ENCODE measurements at regions not wholly inside any gene's neighbourhood (a gene's known extent, or its start where the extent isn't known, plus 50 kb on each side); places are given as distances from the start of the nearest gene placed in this dataset.

DNA sequence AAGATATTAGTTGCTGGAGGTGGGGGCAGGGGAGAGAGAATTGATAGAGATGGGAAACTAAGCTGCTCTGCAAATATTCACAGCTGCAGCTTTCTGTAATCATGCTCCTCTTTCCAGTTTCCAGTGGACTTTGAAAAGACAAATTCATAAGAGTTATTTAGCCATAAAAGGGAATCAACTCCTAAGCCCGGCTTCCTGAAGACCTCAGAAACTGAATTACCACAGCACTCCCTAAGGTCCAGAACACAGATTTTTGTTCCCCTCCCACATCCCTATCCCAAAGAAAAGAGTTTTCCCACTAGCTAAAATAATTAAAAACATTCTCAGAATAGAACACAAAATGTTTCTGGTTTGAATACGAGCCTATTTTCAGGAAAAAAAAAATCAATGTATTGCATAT, 871.8 kb upstream of the NR2F2 start:
- Histone ChIP-seq H3K27me3 (no peaks in the 10 kb centered on the region), H3K4me1 (peaks cover 6% of the 10 kb centered on the region)
- TF ChIP-seq Cebpa-rat (IDR thresholded peaks at IDR 0.05): no peak

DNA sequence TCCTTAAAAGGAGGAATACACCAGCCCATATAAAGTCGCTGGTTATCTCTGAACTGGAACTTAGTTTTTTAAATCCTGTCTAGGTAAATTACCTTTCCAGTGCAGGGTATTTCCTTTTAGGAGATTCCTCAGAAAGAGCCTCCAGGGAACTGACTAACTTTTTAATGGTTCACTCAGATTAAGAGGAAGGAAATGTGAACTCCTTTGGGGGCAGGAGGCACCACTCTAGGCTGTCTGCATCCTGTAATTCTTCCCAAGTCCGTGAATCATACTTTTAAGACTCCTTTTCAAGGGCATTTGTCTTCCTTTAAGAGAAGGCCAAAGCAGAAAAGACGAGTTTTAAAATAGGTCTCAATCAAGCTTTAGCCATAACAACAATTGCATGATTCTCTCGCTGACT, 871.2 kb upstream of the NR2F2 start:
- Histone ChIP-seq H3K27ac (no peak overlapping the region), H3K9me3 (no peaks in the 10 kb centered on the region), H3K27me3 (no peaks in the 10 kb centered on the region), H3K4me1 (peaks cover 6% of the 10 kb centered on the region), H3K4me3 (no peak overlapping the region), H4K20me1 (no peaks in the 10 kb centered on the region), H3K4me2 (no peak overlapping the region), H3K36me3 (no peaks in the 10 kb centered on the region), H3K9ac (no peak overlapping the region)
- no peak for TF ChIP-seq Cebpa-rat (IDR thresholded peaks at IDR 0.05)

More for the DNA sequence above, 871.8 kb upstream of the NR2F2 start:
- no peaks in the 10 kb centered on the region for H3K36me3 ChIP-seq
- H3K9ac ChIP-seq: no peak overlapping the region
- H3K4me2 ChIP-seq: no peak overlapping the region
- H3K4me3 ChIP-seq: no peak overlapping the region
- H3K27ac ChIP-seq: no peak overlapping the region
- no peaks in the 10 kb centered on the region for H4K20me1 ChIP-seq
- no peaks in the 10 kb centered on the region for H3K9me3 ChIP-seq

DNA sequence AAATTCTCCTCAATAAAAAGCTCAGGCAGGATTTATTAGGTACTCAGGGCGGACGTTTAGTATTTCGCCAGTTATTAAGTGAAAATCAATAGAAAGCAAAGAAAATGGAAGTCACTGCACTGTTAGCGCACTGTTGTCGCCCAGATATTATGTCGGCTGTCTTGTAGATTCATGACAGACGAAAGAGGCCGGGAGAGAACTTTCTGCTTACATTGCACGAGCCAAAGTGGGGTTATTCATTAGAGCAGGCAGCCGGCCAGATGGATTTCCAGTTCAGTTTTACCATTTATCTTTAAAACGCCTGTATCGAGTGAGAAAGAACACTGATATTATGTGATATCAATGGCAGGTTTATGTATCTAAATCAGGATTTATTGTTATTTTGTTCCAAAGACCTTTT, 866.0 kb upstream of the NR2F2 start:
- no peak overlapping the region for H3K27ac ChIP-seq
- no peak for TF ChIP-seq Cebpa-rat (IDR thresholded peaks at IDR 0.05)
- no peaks in the 10 kb centered on the region for H3K4me1 ChIP-seq
- H3K36me3 ChIP-seq: no peaks in the 10 kb centered on the region
- H3K4me3 ChIP-seq: no peak overlapping the region
- no peaks in the 10 kb centered on the region for H3K27me3 ChIP-seq
- H3K9ac ChIP-seq: no peak overlapping the region
- H4K20me1 ChIP-seq: no peaks in the 10 kb centered on the region
- H3K9me3 ChIP-seq: no peaks in the 10 kb centered on the region
- no peak overlapping the region for H3K4me2 ChIP-seq

DNA sequence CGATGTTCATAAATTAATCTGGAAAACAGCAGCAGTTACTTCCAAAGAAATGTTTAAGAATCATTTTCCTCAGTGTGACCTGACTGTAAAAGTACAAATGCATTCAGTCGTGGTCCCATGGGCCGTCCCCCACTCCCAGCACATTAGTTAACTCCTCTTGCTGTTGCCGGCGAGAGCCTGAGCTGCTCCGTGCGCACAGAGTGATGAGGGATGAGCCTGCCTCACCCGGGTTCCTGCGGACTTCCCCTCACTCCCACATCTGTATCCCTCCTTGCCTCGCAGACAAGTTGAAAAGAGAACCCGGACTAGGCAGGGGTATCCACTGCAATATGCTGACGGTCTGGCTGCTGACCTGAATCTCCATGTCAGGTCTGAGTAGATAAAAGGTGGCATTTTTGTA, 861.7 kb upstream of the NR2F2 start:
- TF ChIP-seq Cebpa-rat (IDR thresholded peaks at IDR 0.05): no peak
- no peaks in the 10 kb centered on the region for H3K36me3 ChIP-seq
- H3K4me3 ChIP-seq: no peak overlapping the region
- no peak overlapping the region for H3K4me2 ChIP-seq
- no peaks in the 10 kb centered on the region for H3K27me3 ChIP-seq
- H4K20me1 ChIP-seq: no peaks in the 10 kb centered on the region
- no peaks in the 10 kb centered on the region for H3K9me3 ChIP-seq
- no peaks in the 10 kb centered on the region for H3K4me1 ChIP-seq
- no peak overlapping the region for H3K9ac ChIP-seq
- H3K27ac ChIP-seq: no peak overlapping the region

DNA sequence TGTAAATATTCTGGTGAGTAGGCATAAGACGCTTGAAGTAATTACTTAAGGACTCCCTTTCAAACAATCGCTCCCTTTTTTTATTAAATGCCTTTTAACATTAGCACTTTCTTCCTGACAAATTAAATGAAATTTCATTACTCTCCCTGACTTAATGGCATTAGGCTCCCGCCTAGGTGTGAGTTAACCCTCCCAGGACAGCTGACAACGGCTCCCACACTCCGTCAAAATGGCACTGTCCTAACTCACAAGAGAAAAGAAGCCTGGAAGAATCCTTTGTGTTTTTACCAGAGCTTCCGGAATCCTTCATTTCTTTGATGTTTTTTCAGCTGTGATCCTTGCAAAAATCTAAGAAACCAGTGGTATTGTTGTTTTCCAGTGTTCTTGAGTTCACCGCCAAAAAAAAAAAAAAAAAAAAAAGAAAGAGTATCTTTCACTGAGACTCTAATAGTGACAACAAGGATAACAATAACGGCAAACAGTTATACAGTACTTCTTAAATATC, 861.0 kb upstream of the NR2F2 start:
- Histone ChIP-seq H3K4me3 (no peak overlapping the region), H3K27me3 (no peaks in the 10 kb centered on the region), H3K27ac (no peak overlapping the region), H4K20me1 (no peaks in the 10 kb centered on the region), H3K9ac (no peak overlapping the region), H3K4me2 (no peak overlapping the region), H3K9me3 (no peaks in the 10 kb centered on the region), H3K4me1 (no peaks in the 10 kb centered on the region), H3K36me3 (no peaks in the 10 kb centered on the region)
- no peak for TF ChIP-seq Cebpa-rat (IDR thresholded peaks at IDR 0.05)

- H3K27me3 ChIP-seq: no peaks in the 10 kb centered on the region
- no peaks in the 10 kb centered on the region for H4K20me1 ChIP-seq
- no peak overlapping the region for H3K27ac ChIP-seq
- no peaks in the 10 kb centered on the region for H3K4me1 ChIP-seq
- no peaks in the 10 kb centered on the region for H3K36me3 ChIP-seq
- H3K4me3 ChIP-seq: no peak overlapping the region
- H3K9me3 ChIP-seq: no peaks in the 10 kb centered on the region
- TF ChIP-seq Cebpa-rat (IDR thresholded peaks at IDR 0.05): no peak
- no peak overlapping the region for H3K4me2 ChIP-seq
- no peak overlapping the region for H3K9ac ChIP-seq
Observed at GRCh38 chr15:95470529-95470928, 860.0 kb upstream of the NR2F2 start.

DNA sequence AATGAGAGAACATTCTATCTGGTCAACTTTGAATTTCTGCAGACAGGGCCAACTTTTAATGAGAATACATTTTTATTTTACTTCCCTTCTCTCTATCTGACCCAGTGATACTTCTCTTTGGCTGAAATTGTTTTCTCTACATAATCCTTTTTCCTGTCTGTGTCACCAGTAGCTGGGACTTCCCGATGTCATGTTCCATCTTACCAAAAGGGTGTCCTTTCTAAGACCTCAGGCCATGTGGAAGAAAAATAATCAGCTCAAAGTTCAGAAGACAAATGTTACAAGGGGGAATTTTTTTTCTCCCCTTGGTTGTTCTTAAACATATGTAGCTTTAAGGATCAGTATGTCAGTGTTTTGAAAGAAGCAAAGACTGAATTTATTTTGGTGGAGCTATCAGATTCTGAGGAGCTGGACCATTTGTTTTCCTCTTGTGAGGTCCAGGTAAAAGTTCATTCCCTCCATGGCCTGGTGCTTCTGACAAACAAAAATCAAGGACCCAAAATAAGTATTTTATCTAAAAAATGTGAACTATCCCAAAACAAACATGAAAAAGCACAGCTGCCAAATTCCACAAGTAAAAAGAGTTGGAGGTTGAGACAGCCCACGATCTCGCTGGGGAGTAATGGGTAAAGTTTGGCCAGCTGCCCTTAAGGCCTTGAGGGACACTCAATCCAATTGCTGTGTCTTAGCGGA, 859.4 kb upstream of the NR2F2 start:
- H3K4me2 ChIP-seq: no peak overlapping the region
- H3K27me3 ChIP-seq: no peaks in the 10 kb centered on the region
- H3K4me1 ChIP-seq: no peaks in the 10 kb centered on the region
- no peak overlapping the region for H3K9ac ChIP-seq
- H3K27ac ChIP-seq: no peak overlapping the region
- no peaks in the 10 kb centered on the region for H3K36me3 ChIP-seq
- H3K9me3 ChIP-seq: no peaks in the 10 kb centered on the region
- H4K20me1 ChIP-seq: no peaks in the 10 kb centered on the region
- H3K4me3 ChIP-seq: no peak overlapping the region
- TF ChIP-seq Cebpa-rat (IDR thresholded peaks at IDR 0.05): no peak

DNA sequence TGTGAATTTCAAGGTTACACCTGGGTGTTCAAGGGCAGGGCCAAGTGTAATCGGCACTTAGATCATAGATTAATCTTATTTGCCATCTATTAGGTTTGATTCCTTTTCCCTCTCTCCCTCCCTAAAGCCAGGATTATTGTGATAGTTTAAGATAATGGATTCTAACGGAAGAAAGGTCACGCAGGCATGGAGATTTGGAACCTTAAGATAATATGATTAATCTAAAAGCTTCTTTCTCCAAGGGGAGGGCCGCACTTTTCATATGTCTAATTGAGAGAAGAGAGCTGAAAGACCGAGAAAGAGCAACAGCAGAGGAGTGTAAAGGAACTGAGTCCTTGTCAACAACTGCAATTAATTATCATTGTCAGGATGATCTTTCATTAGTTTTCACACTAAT, 858.8 kb upstream of the NR2F2 start:
- Histone ChIP-seq H3K27ac (no peak overlapping the region), H4K20me1 (no peaks in the 10 kb centered on the region), H3K4me1 (no peaks in the 10 kb centered on the region), H3K36me3 (no peaks in the 10 kb centered on the region), H3K27me3 (no peaks in the 10 kb centered on the region), H3K9ac (no peak overlapping the region), H3K9me3 (no peaks in the 10 kb centered on the region), H3K4me3 (no peak overlapping the region), H3K4me2 (no peak overlapping the region)
- no peak for TF ChIP-seq Cebpa-rat (IDR thresholded peaks at IDR 0.05)

GRCh38 chr15:95475067-95475466, 855.4 kb upstream of the NR2F2 start:
- Histone ChIP-seq H3K27ac (no peak overlapping the region), H3K27me3 (no peaks in the 10 kb centered on the region), H3K36me3 (no peaks in the 10 kb centered on the region), H4K20me1 (no peaks in the 10 kb centered on the region), H3K9ac (no peak overlapping the region), H3K9me3 (no peaks in the 10 kb centered on the region), H3K4me3 (no peak overlapping the region), H3K4me1 (no peaks in the 10 kb centered on the region), H3K4me2 (no peak overlapping the region)
- no peak for TF ChIP-seq Cebpa-rat (IDR thresholded peaks at IDR 0.05)

DNA sequence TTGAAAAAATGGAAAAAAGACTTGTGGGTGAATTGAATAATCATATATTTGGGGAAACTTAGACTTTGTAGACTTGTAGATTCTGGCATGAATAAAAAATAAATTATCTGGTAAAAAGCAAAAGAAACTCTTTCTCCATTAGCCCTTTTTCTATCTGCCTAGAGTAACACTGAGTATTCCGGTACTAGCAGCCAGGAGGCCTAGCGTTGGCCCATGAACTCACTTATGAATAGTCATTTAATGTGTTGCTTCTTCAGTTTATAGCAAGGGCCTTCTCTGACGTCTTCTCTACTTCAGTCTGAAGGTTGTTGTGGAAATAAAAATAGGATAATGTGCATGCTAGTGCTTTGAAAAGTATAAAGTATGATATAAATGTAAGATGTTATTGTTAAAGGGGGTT, 851.2 kb upstream of the NR2F2 start:
- Histone ChIP-seq H3K9me3 (no peaks in the 10 kb centered on the region), H3K36me3 (no peaks in the 10 kb centered on the region), H3K4me1 (no peaks in the 10 kb centered on the region), H3K27ac (no peak overlapping the region), H3K4me3 (no peak overlapping the region), H3K9ac (no peak overlapping the region), H3K4me2 (no peak overlapping the region), H3K27me3 (no peaks in the 10 kb centered on the region), H4K20me1 (no peaks in the 10 kb centered on the region)
- TF ChIP-seq Cebpa-rat (IDR thresholded peaks at IDR 0.05): no peak

DNA sequence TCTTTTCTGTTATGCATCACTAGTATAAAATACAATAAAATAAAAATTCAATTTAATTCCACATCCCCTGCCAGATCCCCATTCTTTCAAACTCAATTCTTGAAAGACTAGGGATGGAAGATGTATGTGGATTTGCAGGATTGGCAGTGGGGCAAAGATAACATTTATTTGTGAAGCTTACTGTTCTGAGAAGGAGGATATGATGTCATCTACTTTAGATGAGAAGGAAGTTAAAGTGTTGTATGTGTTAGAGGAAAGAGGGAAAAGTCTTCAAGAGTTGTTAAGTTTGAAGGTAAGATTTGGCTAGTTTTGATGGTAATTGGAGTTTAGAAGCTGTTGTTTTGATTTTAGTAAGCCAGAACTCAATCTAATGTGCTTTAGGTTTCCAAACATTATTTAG, 845.1 kb upstream of the NR2F2 start:
- H3K4me3 ChIP-seq: no peak overlapping the region
- H3K4me2 ChIP-seq: no peak overlapping the region
- no peak for TF ChIP-seq Cebpa-rat (IDR thresholded peaks at IDR 0.05)
- no peaks in the 10 kb centered on the region for H4K20me1 ChIP-seq
- H3K4me1 ChIP-seq: no peaks in the 10 kb centered on the region
- H3K27ac ChIP-seq: no peak overlapping the region
- no peak overlapping the region for H3K9ac ChIP-seq
- H3K27me3 ChIP-seq: no peaks in the 10 kb centered on the region
- no peaks in the 10 kb centered on the region for H3K9me3 ChIP-seq
- H3K36me3 ChIP-seq: no peaks in the 10 kb centered on the region

Measured in BLaER1 (cell line).